Epithelial cell of proximal tubule (primary cell): ENCODE measurements at regions not wholly inside any gene's neighbourhood (a gene's known extent, or its start where the extent isn't known, plus 50 kb on each side); places are given as distances from the start of the nearest gene placed in this dataset.

ENCODE experiments used
- DNase-seq: peaks from one replicate; pipeline ENCODE4 v3.0.0-alpha.2; 2011; ENCODE audit warnings: low read depth
- H3K4me3 ChIP-seq: 2 replicates; pipeline ENCODE4 v1.5.1; 2011; ENCODE audit warnings: low read depth, mild to moderate bottlenecking, low read length
- CTCF ChIP-seq: conservative IDR thresholded peaks from 2 replicates; pipeline ENCODE4 v1.5.1; 2012; ENCODE audit warnings: low read depth, mild to moderate bottlenecking, low read length

DNA sequence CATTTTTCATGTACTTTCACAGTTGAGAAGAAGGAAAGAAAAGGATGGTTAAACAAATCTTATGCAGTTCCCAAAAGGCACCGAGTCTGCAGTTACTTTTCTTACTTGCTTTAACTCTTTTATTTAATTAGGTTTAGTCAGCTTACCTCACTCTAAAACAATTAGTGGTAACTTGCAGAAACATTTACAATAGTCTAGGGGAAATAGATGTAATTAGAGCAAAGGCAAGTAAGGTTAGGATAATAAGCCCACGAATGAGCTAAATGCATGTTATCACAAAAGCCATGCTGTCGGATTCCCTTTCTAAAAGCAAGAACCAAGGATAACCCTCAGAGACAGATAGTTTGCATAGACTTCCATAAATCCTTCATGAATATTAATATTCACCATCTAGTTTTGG lies 82.0 kb upstream of the VCX2 start:
- no peak for TF ChIP-seq CTCF

GRCh38 chrX:8254401-8254800 lies 83.3 kb upstream of the VCX2 start:
- no peak for TF ChIP-seq CTCF
- no peak overlapping the region for H3K4me3 ChIP-seq
- no peak for DNase-seq

More for the DNA sequence above, 82.0 kb upstream of the VCX2 start:
- no peak for DNase-seq
- H3K4me3 ChIP-seq = no peak overlapping the region

GRCh38 chrX:8272821-8273220 lies 101.8 kb upstream of the VCX2 start:
- TF ChIP-seq CTCF = no peak
- no peak overlapping the region for H3K4me3 ChIP-seq
- no peak for DNase-seq

DNA sequence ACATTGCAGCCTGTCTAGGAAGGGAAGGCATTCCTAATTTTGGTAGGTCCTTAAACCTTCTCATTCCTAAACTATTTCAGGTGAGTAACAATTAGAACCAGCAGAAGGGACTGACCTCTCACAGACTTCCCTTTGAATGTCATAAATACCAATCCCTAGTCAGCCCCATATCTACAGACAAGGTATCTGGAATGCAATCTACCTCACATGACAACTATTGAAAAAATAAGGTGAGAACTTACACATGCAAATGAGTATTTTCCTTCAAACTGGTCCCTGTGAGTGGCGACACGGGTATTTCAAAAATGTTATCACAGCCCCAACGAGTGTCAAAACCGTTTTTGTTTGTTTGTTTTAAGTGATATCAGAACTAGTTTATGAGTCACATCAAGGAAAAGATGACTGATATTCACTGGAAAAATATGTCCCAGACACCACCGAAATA lies 102.4 kb upstream of the VCX2 start:
- H3K4me3 ChIP-seq = no peak overlapping the region
- DNase-seq = no peak
- TF ChIP-seq CTCF = no peak

GRCh38 chrX:8274170-8274569 lies 103.1 kb upstream of the VCX2 start:
- DNase-seq = no peak
- H3K4me3 ChIP-seq = no peak overlapping the region
- no peak for TF ChIP-seq CTCF

DNA sequence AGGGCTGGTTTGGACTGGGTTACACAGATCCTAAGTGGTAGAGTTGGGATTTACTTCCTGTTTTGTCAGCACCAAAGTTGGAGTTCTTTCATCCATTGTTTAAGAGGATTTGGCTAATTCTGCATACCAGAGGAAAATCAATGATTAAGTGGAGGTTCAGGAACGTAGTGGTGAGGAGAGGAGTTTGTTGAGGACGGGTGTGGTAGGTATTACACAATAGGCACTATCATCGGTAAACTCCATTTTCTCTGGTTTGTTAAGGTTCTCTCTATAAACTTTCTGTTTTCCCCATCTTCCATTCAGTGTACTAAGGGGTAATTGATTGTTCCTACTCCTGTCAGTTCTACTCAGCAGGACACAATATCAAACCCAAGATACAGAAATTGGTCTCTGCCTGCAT lies 107.5 kb upstream of the VCX2 start:
- no peak for DNase-seq
- no peak for TF ChIP-seq CTCF
- H3K4me3 ChIP-seq = no peak overlapping the region

DNA sequence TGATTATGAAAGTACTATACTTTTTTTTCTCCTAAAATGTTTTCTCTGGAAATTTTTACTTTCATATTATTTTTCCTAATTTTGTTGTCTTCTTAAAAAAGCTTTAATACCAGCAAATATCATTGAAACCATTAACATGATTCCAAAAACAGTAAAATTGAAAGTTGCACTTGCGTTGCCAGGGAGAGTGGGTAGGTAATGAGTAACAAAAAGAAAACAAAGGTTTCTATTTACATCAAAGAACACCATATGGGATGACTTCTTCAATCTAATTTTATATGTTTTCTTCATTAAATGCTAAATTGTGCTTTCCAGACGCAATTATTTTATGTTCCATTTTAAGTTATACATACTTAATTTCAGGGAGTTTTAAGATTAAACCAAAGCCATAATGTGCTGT lies 108.3 kb upstream of the VCX2 start:
- H3K4me3 ChIP-seq = no peak overlapping the region
- no peak for TF ChIP-seq CTCF
- DNase-seq = no peak
